ENCODE measurements at regions not wholly inside any gene's neighbourhood (a gene's known extent, or its start where the extent isn't known, plus 50 kb on each side); places are given as distances from the start of the nearest gene placed in this dataset.

GRCh38 chr3:22916933-22917332 lies 286.2 kb upstream of the UBE2E2 start:
- H3K27me3 ChIP-seq (ENCODE audit: low read depth), result no peaks in the 10 kb centered on the region
- intact Hi-C loops (cut with DNase I), result no loop called here
- ATAC-seq (no peak), DNase-seq (no peak)
- H3K9me3 ChIP-seq, result no peaks in the 10 kb centered on the region
- no peaks in the 10 kb centered on the region for H3K36me3 ChIP-seq
- H3K27ac ChIP-seq, result no peak overlapping the region
- H3K4me3 ChIP-seq, result no peak overlapping the region
- no peaks in the 10 kb centered on the region for H3K4me1 ChIP-seq
- TF ChIP-seq CTCF (IDR thresholded peaks at IDR 0.05), result no peak

GRCh38 chr3:22920006-22920405 lies 283.1 kb upstream of the UBE2E2 start:
- Histone ChIP-seq H3K27ac (no peak overlapping the region), H3K4me3 (no peak overlapping the region), H3K4me1 (no peaks in the 10 kb centered on the region), H3K27me3 (ENCODE audit: low read depth) (no peaks in the 10 kb centered on the region), H3K36me3 (no peaks in the 10 kb centered on the region), H3K9me3 (no peaks in the 10 kb centered on the region)
- no peak for ATAC-seq
- intact Hi-C loops (cut with DNase I), result no loop called here
- no peak for TF ChIP-seq CTCF (IDR thresholded peaks at IDR 0.05)
- no peak for DNase-seq

- no peak for DNase-seq
- H3K27ac ChIP-seq, result no peak overlapping the region
- no peaks in the 10 kb centered on the region for H3K36me3 ChIP-seq
- H3K4me1 ChIP-seq, result no peaks in the 10 kb centered on the region
- no peak for TF ChIP-seq CTCF (IDR thresholded peaks at IDR 0.05)
- H3K9me3 ChIP-seq, result no peaks in the 10 kb centered on the region
- no peak for ATAC-seq
- intact Hi-C loops (cut with DNase I), result no loop called here
- H3K4me3 ChIP-seq, result no peak overlapping the region
- no peaks in the 10 kb centered on the region for H3K27me3 ChIP-seq (ENCODE audit: low read depth)
These were observed 280.8 kb upstream of the UBE2E2 start for GRCh38 chr3:22922317-22922716.

- H3K36me3 ChIP-seq, result no peaks in the 10 kb centered on the region
- H3K9me3 ChIP-seq, result no peaks in the 10 kb centered on the region
- no peak for DNase-seq
- H3K27me3 ChIP-seq (ENCODE audit: low read depth), result no peaks in the 10 kb centered on the region
- no peak overlapping the region for H3K27ac ChIP-seq
- intact Hi-C loops (cut with DNase I), result no loop called here
- TF ChIP-seq CTCF (IDR thresholded peaks at IDR 0.05), result no peak
- H3K4me3 ChIP-seq, result no peak overlapping the region
- no peaks in the 10 kb centered on the region for H3K4me1 ChIP-seq
- no peak for ATAC-seq
These were observed 279.4 kb upstream of the UBE2E2 start for GRCh38 chr3:22923711-22924110.

- H3K4me1 ChIP-seq, result no peaks in the 10 kb centered on the region
- no peak for TF ChIP-seq CTCF (IDR thresholded peaks at IDR 0.05)
- ATAC-seq (no peak), DNase-seq (no peak)
- H3K4me3 ChIP-seq, result no peak overlapping the region
- no peaks in the 10 kb centered on the region for H3K9me3 ChIP-seq
- H3K27ac ChIP-seq, result no peak overlapping the region
- H3K36me3 ChIP-seq, result no peaks in the 10 kb centered on the region
- intact Hi-C loops (cut with DNase I), result no loop called here
- no peaks in the 10 kb centered on the region for H3K27me3 ChIP-seq (ENCODE audit: low read depth)
These were observed 274.7 kb upstream of the UBE2E2 start for GRCh38 chr3:22928216-22929110.
